ENCODE measurements at regions not wholly inside any gene's neighbourhood (a gene's known extent, or its start where the extent isn't known, plus 50 kb on each side); places are given as distances from the start of the nearest gene placed in this dataset.
A peak's percentile ranks its signal among the peaks of the same experiment; 100 is the strongest.

- no peaks in the 10 kb centered on the region for H3K36me3 Mint-ChIP-seq (ENCODE audit: low read depth)
- ATAC-seq (no peak), DNase-seq (no peak)
- H3K4me3 Mint-ChIP-seq, result no peak overlapping the region
- intact Hi-C loops (cut with DNase I, micrococcal nuclease), result no loop called here
- H3K9me3 Mint-ChIP-seq (ENCODE audit: low read depth), result no peaks in the 10 kb centered on the region
- CTCF ChIA-PET, result interaction anchor here (0.6 kb wide), 1 partner anchor 580 kb away, joined by 3 read pairs; no protein-coding TSS in a partner anchor
- POLR2A ChIA-PET, result no interaction called here
- peaks cover 5% of the 10 kb centered on the region for H3K4me1 Mint-ChIP-seq
- no peak overlapping the region for H3K27ac Mint-ChIP-seq
- H3K27me3 Mint-ChIP-seq, result peaks cover 12% of the 10 kb centered on the region
Observed at GRCh38 chr9:88242879-88243278, 104.6 kb upstream of the SPATA31C2 start.

GRCh38 chr9:88237991-88238571 lies 99.8 kb upstream of the SPATA31C2 start:
- Mint-ChIP-seq H3K4me1 (peaks cover 8% of the 10 kb centered on the region), H3K4me3 (no peak overlapping the region), H3K27me3 (peaks cover 16% of the 10 kb centered on the region), H3K9me3 (ENCODE audit: low read depth) (no peaks in the 10 kb centered on the region), H3K27ac (no peak overlapping the region), H3K36me3 (ENCODE audit: low read depth) (no peaks in the 10 kb centered on the region)
- peak; percentile 19 for DNase-seq
- intact Hi-C loops (cut with DNase I, micrococcal nuclease), result no loop called here
- ChIA-PET POLR2A (no interaction called here), CTCF (no interaction called here)
- no peak for ATAC-seq

DNA sequence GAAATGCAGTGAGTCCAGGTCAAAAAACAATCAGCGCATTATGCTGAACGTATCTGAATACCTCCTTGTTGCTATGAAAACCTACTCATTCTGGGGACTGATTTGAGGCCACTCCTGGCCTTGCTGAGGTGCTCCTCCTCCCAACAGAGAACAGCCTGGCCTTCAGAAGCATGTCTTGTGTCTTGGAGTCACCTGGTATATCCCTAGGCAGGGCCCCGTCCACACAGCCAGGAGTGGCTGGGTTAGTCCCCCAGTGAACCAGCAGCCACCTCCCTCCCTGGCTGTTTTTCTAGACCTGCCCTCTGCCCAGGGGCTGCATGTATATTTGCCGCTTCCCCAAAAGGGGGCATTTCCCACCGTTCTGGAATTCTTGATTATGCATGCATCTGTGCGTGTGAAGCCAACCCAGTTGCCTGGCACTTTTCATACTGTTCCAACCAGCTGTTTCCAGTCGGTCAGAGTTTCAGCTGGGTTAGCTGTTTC lies 99.2 kb upstream of the SPATA31C2 start:
- ChIA-PET POLR2A (no interaction called here), CTCF (no interaction called here)
- no peak for ATAC-seq
- peaks cover 8% of the 10 kb centered on the region for H3K4me1 Mint-ChIP-seq
- intact Hi-C loops (cut with DNase I, micrococcal nuclease), result no loop called here
- H3K4me3 Mint-ChIP-seq, result no peak overlapping the region
- no peaks in the 10 kb centered on the region for H3K36me3 Mint-ChIP-seq (ENCODE audit: low read depth)
- H3K27me3 Mint-ChIP-seq, result peaks cover 16% of the 10 kb centered on the region
- H3K27ac Mint-ChIP-seq, result no peak overlapping the region
- DNase-seq, result no peak
- no peaks in the 10 kb centered on the region for H3K9me3 Mint-ChIP-seq (ENCODE audit: low read depth)

- intact Hi-C loops (cut with DNase I, micrococcal nuclease), result no loop called here
- H3K27me3 Mint-ChIP-seq, result peaks cover 16% of the 10 kb centered on the region
- H3K9me3 Mint-ChIP-seq (ENCODE audit: low read depth), result no peaks in the 10 kb centered on the region
- no peak overlapping the region for H3K4me3 Mint-ChIP-seq
- no peak overlapping the region for H3K27ac Mint-ChIP-seq
- ChIA-PET POLR2A (no interaction called here), CTCF (no interaction called here)
- no peaks in the 10 kb centered on the region for H3K36me3 Mint-ChIP-seq (ENCODE audit: low read depth)
- ATAC-seq, result no peak
- H3K4me1 Mint-ChIP-seq, result peaks cover 8% of the 10 kb centered on the region
- DNase-seq, result no peak
Observed at GRCh38 chr9:88236511-88237478, 98.5 kb upstream of the SPATA31C2 start.

DNA sequence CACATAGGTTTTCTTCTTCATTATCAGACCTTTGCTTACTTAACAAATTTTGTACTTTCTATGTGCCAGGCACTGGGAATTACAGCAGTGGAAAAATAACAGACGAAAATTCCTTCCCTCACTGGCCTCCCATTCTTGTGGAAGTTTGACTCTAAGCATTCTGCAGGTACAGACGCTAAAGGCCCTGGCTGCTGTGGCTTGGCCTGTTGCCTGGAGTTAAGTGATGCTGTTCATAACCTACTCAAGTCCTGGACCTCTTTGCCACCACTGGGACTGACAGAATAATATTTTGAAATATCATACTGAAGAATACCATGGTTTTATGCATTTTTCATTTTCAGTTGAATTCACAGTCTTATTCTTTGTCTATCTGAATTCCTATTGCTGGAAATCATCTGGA lies 97.3 kb upstream of the SPATA31C2 start:
- ChIA-PET POLR2A (no interaction called here), CTCF (no interaction called here)
- ATAC-seq (no peak), DNase-seq (no peak)
- peaks cover 14% of the 10 kb centered on the region for H3K27me3 Mint-ChIP-seq
- no peak overlapping the region for H3K27ac Mint-ChIP-seq
- H3K4me1 Mint-ChIP-seq, result peaks cover 8% of the 10 kb centered on the region
- no peak overlapping the region for H3K4me3 Mint-ChIP-seq
- no peaks in the 10 kb centered on the region for H3K9me3 Mint-ChIP-seq (ENCODE audit: low read depth)
- no peaks in the 10 kb centered on the region for H3K36me3 Mint-ChIP-seq (ENCODE audit: low read depth)
- intact Hi-C loops (cut with DNase I, micrococcal nuclease), result no loop called here

DNA sequence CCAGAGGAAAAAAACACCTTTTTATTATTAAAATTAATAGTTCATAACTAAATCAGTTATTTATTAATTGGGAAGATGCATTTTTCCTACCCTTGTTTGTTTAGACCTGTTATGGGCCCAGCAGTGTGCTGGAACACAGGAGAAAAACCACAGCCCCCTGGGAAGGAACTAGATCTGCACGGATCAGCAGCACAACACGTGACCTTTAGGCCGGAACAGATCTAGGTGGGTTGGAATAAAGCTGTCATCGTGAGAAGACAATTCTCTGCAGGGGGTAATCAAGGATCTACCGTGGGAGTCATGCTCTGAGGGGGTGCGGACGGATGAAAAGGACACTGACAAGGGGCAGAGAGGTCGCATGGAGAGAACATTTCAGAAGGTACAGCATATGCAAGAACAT lies 95.8 kb upstream of the SPATA31C2 start:
- ChIA-PET CTCF (no interaction called here), POLR2A (no interaction called here)
- DNase-seq (no peak), ATAC-seq (no peak)
- Mint-ChIP-seq H3K4me3 (no peak overlapping the region), H3K27ac (no peak overlapping the region), H3K9me3 (ENCODE audit: low read depth) (no peaks in the 10 kb centered on the region), H3K4me1 (peaks cover 8% of the 10 kb centered on the region), H3K27me3 (peaks cover 14% of the 10 kb centered on the region), H3K36me3 (ENCODE audit: low read depth) (no peaks in the 10 kb centered on the region)
- intact Hi-C loops (cut with DNase I, micrococcal nuclease), result no loop called here

GRCh38 chr9:88233091-88233490 lies 94.8 kb upstream of the SPATA31C2 start:
- no peak overlapping the region for H3K27ac Mint-ChIP-seq
- peaks cover 5% of the 10 kb centered on the region for H3K4me1 Mint-ChIP-seq
- ChIA-PET POLR2A (no interaction called here), CTCF (no interaction called here)
- H3K4me3 Mint-ChIP-seq, result no peak overlapping the region
- H3K9me3 Mint-ChIP-seq (ENCODE audit: low read depth), result no peaks in the 10 kb centered on the region
- H3K27me3 Mint-ChIP-seq, result peaks cover 14% of the 10 kb centered on the region
- no peaks in the 10 kb centered on the region for H3K36me3 Mint-ChIP-seq (ENCODE audit: low read depth)
- ATAC-seq (no peak), DNase-seq (no peak)
- intact Hi-C loops (cut with DNase I, micrococcal nuclease), result no loop called here

DNA sequence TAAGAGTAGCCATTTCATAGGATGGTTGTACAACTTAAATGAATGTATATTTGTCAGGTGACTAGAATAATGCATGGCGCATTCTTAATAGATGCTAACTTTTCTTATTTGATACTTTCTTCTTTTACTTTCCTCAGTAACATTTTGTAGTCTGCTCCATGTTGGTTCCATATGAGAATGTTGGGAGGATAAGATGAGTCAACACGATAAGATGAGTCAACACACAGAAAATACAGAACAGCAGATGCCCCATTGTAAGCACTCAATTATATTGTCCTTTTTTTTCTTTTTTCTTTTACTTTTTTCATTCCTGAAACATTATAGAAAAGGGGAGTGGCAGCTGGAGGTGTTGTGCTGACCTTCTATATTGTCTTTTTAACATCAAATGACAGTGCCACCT lies 92.3 kb upstream of the SPATA31C2 start:
- CTCF ChIA-PET, result no interaction called here
- Mint-ChIP-seq H3K27me3 (peaks cover 14% of the 10 kb centered on the region), H3K4me3 (no peak overlapping the region)

GRCh38 chr9:88229434-88229833 lies 91.2 kb upstream of the SPATA31C2 start:
- H3K9me3 Mint-ChIP-seq (ENCODE audit: low read depth), result no peaks in the 10 kb centered on the region
- no peak overlapping the region for H3K27ac Mint-ChIP-seq
- intact Hi-C loops (cut with DNase I, micrococcal nuclease), result no loop called here
- ATAC-seq, result no peak
- POLR2A ChIA-PET, result no interaction called here
- peaks cover 14% of the 10 kb centered on the region for H3K27me3 Mint-ChIP-seq
- CTCF ChIA-PET, result no interaction called here
- H3K4me1 Mint-ChIP-seq, result no peaks in the 10 kb centered on the region
- no peak overlapping the region for H3K4me3 Mint-ChIP-seq
- no peaks in the 10 kb centered on the region for H3K36me3 Mint-ChIP-seq (ENCODE audit: low read depth)
- no peak for DNase-seq

More for the DNA sequence above, 92.3 kb upstream of the SPATA31C2 start:
- H3K36me3 Mint-ChIP-seq (ENCODE audit: low read depth), result no peaks in the 10 kb centered on the region
- H3K9me3 Mint-ChIP-seq (ENCODE audit: low read depth), result no peaks in the 10 kb centered on the region
- POLR2A ChIA-PET, result no interaction called here
- DNase-seq (no peak), ATAC-seq (no peak)
- intact Hi-C loops (cut with DNase I, micrococcal nuclease), result no loop called here
- no peak overlapping the region for H3K27ac Mint-ChIP-seq
- H3K4me1 Mint-ChIP-seq, result no peaks in the 10 kb centered on the region

DNA sequence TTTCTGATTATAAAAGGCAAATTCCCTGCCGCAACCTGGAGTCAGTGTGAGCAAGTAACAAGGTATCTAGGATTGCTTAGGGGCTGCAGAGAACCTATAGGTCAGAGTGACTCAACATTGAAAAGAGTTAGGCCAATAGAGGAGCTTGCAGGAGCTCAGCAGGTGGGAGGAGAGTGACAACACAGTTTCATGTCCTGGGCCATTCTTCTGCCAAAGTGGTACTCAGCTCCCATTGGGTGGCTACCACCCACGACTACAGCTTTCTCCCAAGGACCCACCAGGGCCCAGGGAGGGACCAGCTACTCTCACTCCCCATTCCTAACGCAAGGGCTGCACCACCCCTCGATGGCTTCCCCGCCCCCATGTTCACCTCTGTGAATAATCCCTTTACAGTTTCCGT lies 86.7 kb upstream of the SPATA31C2 start:
- POLR2A ChIA-PET, result no interaction called here
- Mint-ChIP-seq H3K4me3 (no peak overlapping the region), H3K4me1 (no peaks in the 10 kb centered on the region), H3K27ac (no peak overlapping the region), H3K27me3 (peaks cover 2% of the 10 kb centered on the region), H3K36me3 (ENCODE audit: low read depth) (no peaks in the 10 kb centered on the region), H3K9me3 (ENCODE audit: low read depth) (no peaks in the 10 kb centered on the region)
- ATAC-seq, result no peak
- DNase-seq, result no peak
- CTCF ChIA-PET, result no interaction called here
- intact Hi-C loops (cut with DNase I, micrococcal nuclease), result no loop called here

- DNase-seq (no peak), ATAC-seq (no peak)
- Mint-ChIP-seq H3K27me3 (peaks cover 5% of the 10 kb centered on the region), H3K27ac (no peak overlapping the region), H3K4me3 (no peak overlapping the region), H3K9me3 (ENCODE audit: low read depth) (no peaks in the 10 kb centered on the region), H3K4me1 (no peaks in the 10 kb centered on the region), H3K36me3 (ENCODE audit: low read depth) (no peaks in the 10 kb centered on the region)
- intact Hi-C loops (cut with DNase I, micrococcal nuclease), result no loop called here
- CTCF ChIA-PET, result no interaction called here
- POLR2A ChIA-PET, result no interaction called here
Observed at GRCh38 chr9:88221105-88221504, 82.8 kb upstream of the SPATA31C2 start.

- no peak for ATAC-seq
- ChIA-PET CTCF (no interaction called here), POLR2A (no interaction called here)
- Mint-ChIP-seq H3K27me3 (peaks cover 5% of the 10 kb centered on the region), H3K36me3 (ENCODE audit: low read depth) (no peaks in the 10 kb centered on the region), H3K4me1 (no peaks in the 10 kb centered on the region), H3K9me3 (ENCODE audit: low read depth) (no peaks in the 10 kb centered on the region), H3K27ac (no peak overlapping the region), H3K4me3 (no peak overlapping the region)
- no peak for DNase-seq
- intact Hi-C loops (cut with DNase I, micrococcal nuclease), result no loop called here
Observed at GRCh38 chr9:88220652-88221051, 82.4 kb upstream of the SPATA31C2 start.

Measured in activated CD4-positive, alpha-beta T cell treated with anti-CD3 and anti-CD28 coated beads for 36 hours (primary cell).